KMS-11 (cell line): ENCODE measurements at regions not wholly inside any gene's neighbourhood (a gene's known extent, or its start where the extent isn't known, plus 50 kb on each side); places are given as distances from the start of the nearest gene placed in this dataset.

Source experiments
- H2AFZ ChIP-seq: fragments of 200-600 bp; sonication (generic); 2 replicates; pipeline ENCODE4 v1.6.1; 2016; ENCODE audit warnings: antibody characterized with exemption, mixed run types, low read depth
- H3K27ac ChIP-seq: fragments of 200-600 bp; sonication (generic); 2 replicates; pipeline ENCODE4 v1.6.1; 2016; ENCODE audit warnings: mild to moderate bottlenecking, mixed run types
- H3K27me3 ChIP-seq: fragments of 200-600 bp; sonication (generic); 2 replicates; pipeline ENCODE4 v1.6.1; 2017; ENCODE audit warnings: mild to moderate bottlenecking, low read depth, mixed run types, moderate library complexity; ENCODE audit not compliant: insufficient read depth
- H3K36me3 ChIP-seq: fragments of 200-600 bp; sonication (generic); 2 replicates; pipeline ENCODE4 v1.6.1; 2017; ENCODE audit warnings: mild to moderate bottlenecking, mixed run types; ENCODE audit not compliant: insufficient read depth
- H3K4me1 ChIP-seq: fragments of 200-600 bp; sonication (generic); 2 replicates; pipeline ENCODE4 v1.6.1; 2016; ENCODE audit warnings: mild to moderate bottlenecking, low read depth, mixed run types; ENCODE audit not compliant: poor library complexity, severe bottlenecking
- H3K4me2 ChIP-seq: fragments of 200-600 bp; sonication (generic); 2 replicates; pipeline ENCODE4 v1.7.0; 2016; ENCODE audit warnings: mild to moderate bottlenecking, mixed run types
- H3K4me3 ChIP-seq: fragments of 200-600 bp; sonication (generic); IDR thresholded peaks from 2 replicates; pipeline ENCODE4 v1.6.1; 2017; ENCODE audit warnings: low read depth, low read length, mixed read lengths; ENCODE audit not compliant: insufficient read depth
- H3K79me2 ChIP-seq: fragments of 200-600 bp; sonication (generic); 2 replicates; pipeline ENCODE4 v1.6.1; 2016; ENCODE audit warnings: low read depth, mixed run types; ENCODE audit not compliant: insufficient read depth
- H3K9ac ChIP-seq: fragments of 200-600 bp; sonication (generic); 2 replicates; pipeline ENCODE4 v1.6.1; 2016; ENCODE audit warnings: mild to moderate bottlenecking, mixed run types
- H4K20me1 ChIP-seq: fragments of 200-600 bp; sonication (generic); 2 replicates; pipeline ENCODE4 v1.6.1; 2016; ENCODE audit warnings: mild to moderate bottlenecking, mixed run types; ENCODE audit not compliant: insufficient read depth
- CTCF ChIP-seq: fragments of 200-600 bp; sonication (generic); conservative IDR thresholded peaks from 2 replicates; pipeline ENCODE4 v1.6.1; 2017; ENCODE audit warnings: low read depth, mild to moderate bottlenecking, antibody characterized with exemption, low read length, moderate library complexity, mixed read lengths

GRCh38 chr5:25713259-25713658 is 1068.5 kb upstream of the CDH10 start:
- no peak for TF ChIP-seq CTCF
- no peak overlapping the region for H3K27ac ChIP-seq
- H3K4me2 ChIP-seq: no peak overlapping the region

GRCh38 chr5:25707093-25707492 is 1062.3 kb upstream of the CDH10 start:
- no peaks in the 10 kb centered on the region for H3K36me3 ChIP-seq
- H3K9ac ChIP-seq: no peak overlapping the region
- no peak overlapping the region for H3K4me3 ChIP-seq
- TF ChIP-seq CTCF: no peak
- no peak overlapping the region for H3K4me2 ChIP-seq
- H3K79me2 ChIP-seq: no peaks in the 10 kb centered on the region
- H3K27me3 ChIP-seq: no peaks in the 10 kb centered on the region
- no peaks in the 10 kb centered on the region for H3K4me1 ChIP-seq
- H4K20me1 ChIP-seq: no peaks in the 10 kb centered on the region
- H2AFZ ChIP-seq: no peak overlapping the region
- no peak overlapping the region for H3K27ac ChIP-seq

More at GRCh38 chr5:25713259-25713658, 1068.5 kb upstream of the CDH10 start:
- H3K9ac ChIP-seq: no peak overlapping the region
- no peaks in the 10 kb centered on the region for H4K20me1 ChIP-seq
- no peaks in the 10 kb centered on the region for H3K36me3 ChIP-seq
- no peak overlapping the region for H3K4me3 ChIP-seq
- H3K27me3 ChIP-seq: no peaks in the 10 kb centered on the region
- H3K79me2 ChIP-seq: no peaks in the 10 kb centered on the region
- no peak overlapping the region for H2AFZ ChIP-seq
- H3K4me1 ChIP-seq: peaks cover 8% of the 10 kb centered on the region

GRCh38 chr5:25701936-25702335 is 1057.2 kb upstream of the CDH10 start:
- H3K9ac ChIP-seq: no peak overlapping the region

GRCh38 chr5:25694801-25695200 is 1050.0 kb upstream of the CDH10 start:
- Histone ChIP-seq H2AFZ (no peak overlapping the region), H3K4me2 (no peak overlapping the region), H3K27ac (no peak overlapping the region), H3K4me3 (no peak overlapping the region), H4K20me1 (no peaks in the 10 kb centered on the region), H3K9ac (no peak overlapping the region), H3K36me3 (no peaks in the 10 kb centered on the region), H3K27me3 (no peaks in the 10 kb centered on the region), H3K79me2 (no peaks in the 10 kb centered on the region), H3K4me1 (no peaks in the 10 kb centered on the region)
- TF ChIP-seq CTCF: no peak

More at GRCh38 chr5:25701936-25702335, 1057.2 kb upstream of the CDH10 start:
- Histone ChIP-seq H3K79me2 (no peaks in the 10 kb centered on the region), H2AFZ (no peak overlapping the region), H3K27ac (no peak overlapping the region), H3K27me3 (no peaks in the 10 kb centered on the region), H4K20me1 (no peaks in the 10 kb centered on the region), H3K4me1 (no peaks in the 10 kb centered on the region), H3K4me3 (no peak overlapping the region), H3K4me2 (no peak overlapping the region), H3K36me3 (no peaks in the 10 kb centered on the region)
- no peak for TF ChIP-seq CTCF

GRCh38 chr5:25688156-25688555 is 1043.4 kb upstream of the CDH10 start:
- H3K9ac ChIP-seq: no peak overlapping the region
- H3K27ac ChIP-seq: peak overlapping the region; percentile 17; the same call in 1 of the 2 replicates
- H3K4me2 ChIP-seq: peak overlapping the region; percentile 26
- H3K79me2 ChIP-seq: no peaks in the 10 kb centered on the region
- H3K4me3 ChIP-seq: no peak overlapping the region
- no peaks in the 10 kb centered on the region for H4K20me1 ChIP-seq
- H3K27me3 ChIP-seq: no peaks in the 10 kb centered on the region
- H3K4me1 ChIP-seq: peaks cover 29% of the 10 kb centered on the region
- TF ChIP-seq CTCF: no peak
- H2AFZ ChIP-seq: no peak overlapping the region
- no peaks in the 10 kb centered on the region for H3K36me3 ChIP-seq
